ENCODE measurements at regions not wholly inside any gene's neighbourhood (a gene's known extent, or its start where the extent isn't known, plus 50 kb on each side); places are given as distances from the start of the nearest gene placed in this dataset.

- Histone ChIP-seq H2AFZ (ENCODE audit: low read depth, low read length) (no peak overlapping the region), H3K27me3 (ENCODE audit: insufficient read depth, low read length, poor library complexity) (peaks cover 4% of the 10 kb centered on the region), H3K27ac (ENCODE audit: low read length) (no peak overlapping the region), H3K4me3 (ENCODE audit: low read depth in 1 of 2, low read length in 2 of 2) (no peak overlapping the region), H3K4me2 (ENCODE audit: insufficient read depth, low read length) (no peak overlapping the region), H3K79me2 (ENCODE audit: insufficient read depth, low read length) (no peaks in the 10 kb centered on the region), H3K9me3 (ENCODE audit: insufficient read depth, low read length, severe bottlenecking) (no peaks in the 10 kb centered on the region), H3K36me3 (ENCODE audit: insufficient read depth, low read length) (no peaks in the 10 kb centered on the region), H4K20me1 (ENCODE audit: insufficient read depth, low read length) (no peaks in the 10 kb centered on the region), H3K9ac (ENCODE audit: low read depth, low read length) (no peak overlapping the region), H3K4me1 (ENCODE audit: insufficient read depth, low read length) (no peaks in the 10 kb centered on the region)
- ATAC-seq (ENCODE audit: insufficient read depth, low read depth) (no peak), DNase-seq (no peak)
- TF ChIP-seq EZH2 (IDR thresholded peaks at IDR 0.05; ENCODE audit: borderline replicate concordance, low read depth, low read length, severe bottlenecking) (no peak), CTCF (IDR thresholded peaks at IDR 0.05; ENCODE audit: borderline replicate concordance, extremely low read depth, low read length, poor library complexity, severe bottlenecking) (no peak)
Measured at GRCh38 chr3:140843656-140844055, 98.0 kb upstream of the SLC25A36 start.

GRCh38 chr3:140844072-140844471 is 97.6 kb upstream of the SLC25A36 start:
- DNase-seq, result no peak
- Histone ChIP-seq H3K9ac (ENCODE audit: low read depth, low read length) (no peak overlapping the region), H2AFZ (ENCODE audit: low read depth, low read length) (no peak overlapping the region), H3K27ac (ENCODE audit: low read length) (no peak overlapping the region), H3K4me2 (ENCODE audit: insufficient read depth, low read length) (no peak overlapping the region), H4K20me1 (ENCODE audit: insufficient read depth, low read length) (no peaks in the 10 kb centered on the region), H3K4me3 (ENCODE audit: low read depth in 1 of 2, low read length in 2 of 2) (no peak overlapping the region), H3K4me1 (ENCODE audit: insufficient read depth, low read length) (no peaks in the 10 kb centered on the region), H3K9me3 (ENCODE audit: insufficient read depth, low read length, severe bottlenecking) (no peaks in the 10 kb centered on the region), H3K27me3 (ENCODE audit: insufficient read depth, low read length, poor library complexity) (peaks cover 4% of the 10 kb centered on the region), H3K79me2 (ENCODE audit: insufficient read depth, low read length) (no peaks in the 10 kb centered on the region), H3K36me3 (ENCODE audit: insufficient read depth, low read length) (no peaks in the 10 kb centered on the region)
- TF ChIP-seq CTCF (IDR thresholded peaks at IDR 0.05; ENCODE audit: borderline replicate concordance, extremely low read depth, low read length, poor library complexity, severe bottlenecking) (no peak), EZH2 (IDR thresholded peaks at IDR 0.05; ENCODE audit: borderline replicate concordance, low read depth, low read length, severe bottlenecking) (no peak)
- no peak for ATAC-seq (ENCODE audit: insufficient read depth, low read depth)

- H3K9ac ChIP-seq (ENCODE audit: low read depth, low read length), result no peak overlapping the region
- H3K36me3 ChIP-seq (ENCODE audit: insufficient read depth, low read length), result no peaks in the 10 kb centered on the region
- H3K4me1 ChIP-seq (ENCODE audit: insufficient read depth, low read length), result no peaks in the 10 kb centered on the region
- DNase-seq, result no peak
- H3K4me2 ChIP-seq (ENCODE audit: insufficient read depth, low read length), result no peak overlapping the region
- H3K79me2 ChIP-seq (ENCODE audit: insufficient read depth, low read length), result no peaks in the 10 kb centered on the region
- TF ChIP-seq EZH2 (IDR thresholded peaks at IDR 0.05; ENCODE audit: borderline replicate concordance, low read depth, low read length, severe bottlenecking) (no peak), CTCF (IDR thresholded peaks at IDR 0.05; ENCODE audit: borderline replicate concordance, extremely low read depth, low read length, poor library complexity, severe bottlenecking) (no peak)
- no peak overlapping the region for H3K4me3 ChIP-seq (ENCODE audit: low read depth in 1 of 2, low read length in 2 of 2)
- ATAC-seq (ENCODE audit: insufficient read depth, low read depth), result no peak
- no peak overlapping the region for H3K27ac ChIP-seq (ENCODE audit: low read length)
- no peaks in the 10 kb centered on the region for H4K20me1 ChIP-seq (ENCODE audit: insufficient read depth, low read length)
- H3K9me3 ChIP-seq (ENCODE audit: insufficient read depth, low read length, severe bottlenecking), result no peaks in the 10 kb centered on the region
- H2AFZ ChIP-seq (ENCODE audit: low read depth, low read length), result no peak overlapping the region
- peaks cover 6% of the 10 kb centered on the region for H3K27me3 ChIP-seq (ENCODE audit: insufficient read depth, low read length, poor library complexity)
Measured at GRCh38 chr3:140845882-140846281, 95.8 kb upstream of the SLC25A36 start.

- Histone ChIP-seq H3K4me3 (ENCODE audit: low read depth in 1 of 2, low read length in 2 of 2) (no peak overlapping the region), H3K27ac (ENCODE audit: low read length) (no peak overlapping the region), H2AFZ (ENCODE audit: low read depth, low read length) (no peak overlapping the region), H3K79me2 (ENCODE audit: insufficient read depth, low read length) (no peaks in the 10 kb centered on the region), H3K27me3 (ENCODE audit: insufficient read depth, low read length, poor library complexity) (peaks cover 9% of the 10 kb centered on the region), H3K4me2 (ENCODE audit: insufficient read depth, low read length) (no peak overlapping the region), H3K4me1 (ENCODE audit: insufficient read depth, low read length) (no peaks in the 10 kb centered on the region), H4K20me1 (ENCODE audit: insufficient read depth, low read length) (no peaks in the 10 kb centered on the region), H3K9me3 (ENCODE audit: insufficient read depth, low read length, severe bottlenecking) (no peaks in the 10 kb centered on the region), H3K9ac (ENCODE audit: low read depth, low read length) (no peak overlapping the region), H3K36me3 (ENCODE audit: insufficient read depth, low read length) (no peaks in the 10 kb centered on the region)
- no peak for TF ChIP-seq EZH2 (IDR thresholded peaks at IDR 0.05; ENCODE audit: borderline replicate concordance, low read depth, low read length, severe bottlenecking)
- TF ChIP-seq CTCF (IDR thresholded peaks at IDR 0.05; ENCODE audit: borderline replicate concordance, extremely low read depth, low read length, poor library complexity, severe bottlenecking), result no peak
- no peak for DNase-seq
- no peak for ATAC-seq (ENCODE audit: insufficient read depth, low read depth)
Measured at GRCh38 chr3:140848666-140849065, 93.0 kb upstream of the SLC25A36 start.

All from DND-41 (cell line).